Peyer's patch (tissue), 4 donors: ENCODE measurements at regions not wholly inside any gene's neighbourhood (a gene's known extent, or its start where the extent isn't known, plus 50 kb on each side); places are given as distances from the start of the nearest gene placed in this dataset.
"Not testable (repeated sequence)": the region's sequence is repeated elsewhere in the genome, so short reads cannot be mapped to it uniquely, and the experiment has no call there.

Experiments
- DNase-seq, 3 donors: peaks; one replicate each; pipeline ENCODE4 v3.0.0-alpha.2; 2017 to 2019
- H3K27ac ChIP-seq, 4 donors: fragments of 200-600 bp; sonication (generic); one replicate each; pipeline ENCODE4 v1.5.1; 2016 to 2019
- H3K27me3 ChIP-seq, 2 donors: fragments of 200-600 bp; sonication (generic); one replicate each; pipeline ENCODE4 v1.5.1; 2019
- H3K36me3 ChIP-seq, 3 donors: fragments of 200-600 bp; sonication (generic); one replicate each; pipeline ENCODE4 v1.5.1; 2016 to 2019
- H3K4me1 ChIP-seq, 4 donors: fragments of 200-600 bp; sonication (generic); one replicate each; pipeline ENCODE4 v1.5.1; 2016 to 2019
- H3K4me3 ChIP-seq, 4 donors: fragments of 200-600 bp; sonication (generic); 1 replicate in 3 of 4; 2 replicates in 1 of 4; pipeline ENCODE4 v1.5.1; 2016 to 2019; ENCODE audit warnings: mild to moderate bottlenecking in 1 of 4
- H3K9me3 ChIP-seq, 4 donors: fragments of 200-600 bp; sonication (generic); one replicate each; pipeline ENCODE4 v1.5.1; 2016 to 2019; ENCODE audit warnings: mild to moderate bottlenecking in 1 of 4
- POLR2A ChIP-seq, 2 donors: fragments of 450-650 bp; IDR thresholded peaks; one replicate each; pipeline ENCODE4 v1.5.1; 2017; ENCODE audit warnings: antibody characterized with exemption in 2 of 2, mild to moderate bottlenecking in 2 of 2, moderate library complexity in 2 of 2
- TF ChIP-seq, protein P1 (sequence below), 6 experiments: fragments of 450-650 bp in 4 of 6; fragments of 200-600 bp in 2 of 6; sonication (generic) in 1 of 6; IDR thresholded peaks; one replicate each; pipeline ENCODE4 v1.5.1; 2017 to 2019; ENCODE audit warnings: antibody characterized with exemption in 6 of 6, mild to moderate bottlenecking in 3 of 6, moderate library complexity in 1 of 6

- no peak overlapping the region for H3K4me3 ChIP-seq
- H3K36me3 ChIP-seq: no peaks in the 10 kb centered on the region
- no peak overlapping the region for H3K27ac ChIP-seq
- no peak for TF ChIP-seq POLR2A (IDR thresholded peaks at IDR 0.05)
- TF ChIP-seq, protein P1, sequence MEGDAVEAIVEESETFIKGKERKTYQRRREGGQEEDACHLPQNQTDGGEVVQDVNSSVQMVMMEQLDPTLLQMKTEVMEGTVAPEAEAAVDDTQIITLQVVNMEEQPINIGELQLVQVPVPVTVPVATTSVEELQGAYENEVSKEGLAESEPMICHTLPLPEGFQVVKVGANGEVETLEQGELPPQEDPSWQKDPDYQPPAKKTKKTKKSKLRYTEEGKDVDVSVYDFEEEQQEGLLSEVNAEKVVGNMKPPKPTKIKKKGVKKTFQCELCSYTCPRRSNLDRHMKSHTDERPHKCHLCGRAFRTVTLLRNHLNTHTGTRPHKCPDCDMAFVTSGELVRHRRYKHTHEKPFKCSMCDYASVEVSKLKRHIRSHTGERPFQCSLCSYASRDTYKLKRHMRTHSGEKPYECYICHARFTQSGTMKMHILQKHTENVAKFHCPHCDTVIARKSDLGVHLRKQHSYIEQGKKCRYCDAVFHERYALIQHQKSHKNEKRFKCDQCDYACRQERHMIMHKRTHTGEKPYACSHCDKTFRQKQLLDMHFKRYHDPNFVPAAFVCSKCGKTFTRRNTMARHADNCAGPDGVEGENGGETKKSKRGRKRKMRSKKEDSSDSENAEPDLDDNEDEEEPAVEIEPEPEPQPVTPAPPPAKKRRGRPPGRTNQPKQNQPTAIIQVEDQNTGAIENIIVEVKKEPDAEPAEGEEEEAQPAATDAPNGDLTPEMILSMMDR (IDR thresholded peaks at IDR 0.05): no peak
- H3K27me3 ChIP-seq: no peaks in the 10 kb centered on the region
- DNase-seq: no peak
- no peaks in the 10 kb centered on the region for H3K9me3 ChIP-seq
- H3K4me1 ChIP-seq: no peaks in the 10 kb centered on the region
Measured at GRCh38 chr4:77443941-77444340, 161.7 kb upstream of the CXCL13 start.

DNA sequence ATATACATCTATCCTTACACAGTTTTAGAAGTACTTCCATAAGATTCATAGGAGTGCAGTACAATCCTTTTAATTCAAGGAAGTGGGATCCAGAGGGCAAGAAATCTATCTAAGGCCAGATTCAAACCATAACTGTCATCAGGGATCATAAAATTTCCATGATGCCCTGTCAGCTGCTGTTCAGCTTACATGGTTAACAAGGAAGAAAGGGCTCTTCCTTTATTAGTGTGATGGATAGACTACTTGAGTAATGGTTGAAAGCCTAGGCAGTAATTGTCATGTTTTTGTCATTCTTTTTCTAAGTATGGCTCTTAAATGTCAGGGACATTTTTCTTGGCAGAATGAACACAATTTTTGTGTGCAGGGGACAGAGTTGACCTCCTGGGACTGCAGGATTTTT is 159.8 kb upstream of the CXCL13 start:
- Histone ChIP-seq H3K27ac (no peak overlapping the region), H3K36me3 (no peaks in the 10 kb centered on the region), H3K4me3 (no peak overlapping the region), H3K9me3 (no peaks in the 10 kb centered on the region), H3K4me1 (no peaks in the 10 kb centered on the region), H3K27me3 (no peaks in the 10 kb centered on the region)
- no peak for DNase-seq
- TF ChIP-seq, protein P1 (IDR thresholded peaks at IDR 0.05): no peak
- TF ChIP-seq POLR2A (IDR thresholded peaks at IDR 0.05): no peak

DNA sequence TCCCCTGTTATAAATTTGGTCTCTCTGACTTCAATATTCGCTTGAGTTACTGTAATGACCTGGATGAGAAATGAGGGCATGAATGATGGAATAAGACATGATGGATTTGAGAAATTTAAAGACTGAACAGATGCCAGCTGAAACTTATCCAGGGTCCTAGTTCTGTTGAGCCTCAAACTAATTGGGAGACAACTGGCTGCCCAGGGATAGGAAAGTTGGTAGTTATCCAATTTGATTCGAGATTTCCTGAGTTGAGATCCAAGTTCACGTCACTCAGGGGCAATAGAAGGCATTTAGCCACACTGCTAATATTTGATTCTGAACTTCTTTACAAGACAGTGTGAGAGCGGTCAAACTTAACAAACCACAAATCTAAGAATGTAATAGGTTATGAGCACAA is 159.0 kb upstream of the CXCL13 start:
- H3K4me1 ChIP-seq: no peaks in the 10 kb centered on the region
- H3K27ac ChIP-seq: no peak overlapping the region
- TF ChIP-seq POLR2A (IDR thresholded peaks at IDR 0.05): no peak
- TF ChIP-seq, protein P1 (IDR thresholded peaks at IDR 0.05): no peak

GRCh38 chr4:77449171-77449570 is 156.4 kb upstream of the CXCL13 start:
- H3K4me3 ChIP-seq: no peak overlapping the region
- no peaks in the 10 kb centered on the region for H3K4me1 ChIP-seq
- no peak overlapping the region for H3K27ac ChIP-seq
- no peaks in the 10 kb centered on the region for H3K36me3 ChIP-seq
- H3K9me3 ChIP-seq: no peaks in the 10 kb centered on the region
- H3K27me3 ChIP-seq: no peaks in the 10 kb centered on the region
- TF ChIP-seq, protein P1 (IDR thresholded peaks at IDR 0.05): no peak
- no peak for TF ChIP-seq POLR2A (IDR thresholded peaks at IDR 0.05)
- DNase-seq: no peak

More for the DNA sequence above, 159.0 kb upstream of the CXCL13 start:
- H3K9me3 ChIP-seq: no peaks in the 10 kb centered on the region
- no peaks in the 10 kb centered on the region for H3K36me3 ChIP-seq
- H3K4me3 ChIP-seq: no peak overlapping the region
- H3K27me3 ChIP-seq: no peaks in the 10 kb centered on the region
- DNase-seq: no peak

GRCh38 chr4:77450006-77450405 is 155.6 kb upstream of the CXCL13 start:
- Histone ChIP-seq H3K4me1 (no peaks in the 10 kb centered on the region), H3K36me3 (no peaks in the 10 kb centered on the region), H3K27me3 (no peaks in the 10 kb centered on the region), H3K9me3 (no peaks in the 10 kb centered on the region), H3K4me3 (no peak overlapping the region), H3K27ac (no peak overlapping the region)
- no peak for TF ChIP-seq POLR2A (IDR thresholded peaks at IDR 0.05)
- TF ChIP-seq, protein P1 (IDR thresholded peaks at IDR 0.05): no peak
- DNase-seq: no peak

DNA sequence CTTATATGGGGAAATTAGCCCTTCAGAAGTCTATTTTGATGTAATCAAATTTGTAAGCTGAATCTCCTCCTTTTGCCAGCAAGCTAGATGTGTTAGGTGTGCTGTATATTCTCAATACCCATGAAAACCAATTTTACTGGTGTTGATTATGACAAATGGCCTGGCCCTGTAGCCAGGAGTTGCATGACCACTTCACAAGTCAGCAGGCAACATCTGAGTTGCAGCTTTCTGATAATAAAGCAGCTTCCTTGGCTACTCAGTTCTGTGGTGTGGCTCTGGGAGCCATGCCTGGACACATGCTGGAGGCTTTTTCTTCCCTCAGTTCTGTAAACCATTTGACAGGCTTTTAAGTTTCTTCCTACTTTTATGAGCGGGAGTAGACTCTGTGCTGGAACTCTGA is 154.1 kb upstream of the CXCL13 start:
- Histone ChIP-seq H3K36me3 (no peaks in the 10 kb centered on the region), H3K9me3 (no peaks in the 10 kb centered on the region), H3K27ac (no peak overlapping the region), H3K4me3 (no peak overlapping the region), H3K27me3 (no peaks in the 10 kb centered on the region), H3K4me1 (no peaks in the 10 kb centered on the region)
- DNase-seq: no peak
- TF ChIP-seq, protein P1 (IDR thresholded peaks at IDR 0.05): no peak
- TF ChIP-seq POLR2A (IDR thresholded peaks at IDR 0.05): no peak

DNA sequence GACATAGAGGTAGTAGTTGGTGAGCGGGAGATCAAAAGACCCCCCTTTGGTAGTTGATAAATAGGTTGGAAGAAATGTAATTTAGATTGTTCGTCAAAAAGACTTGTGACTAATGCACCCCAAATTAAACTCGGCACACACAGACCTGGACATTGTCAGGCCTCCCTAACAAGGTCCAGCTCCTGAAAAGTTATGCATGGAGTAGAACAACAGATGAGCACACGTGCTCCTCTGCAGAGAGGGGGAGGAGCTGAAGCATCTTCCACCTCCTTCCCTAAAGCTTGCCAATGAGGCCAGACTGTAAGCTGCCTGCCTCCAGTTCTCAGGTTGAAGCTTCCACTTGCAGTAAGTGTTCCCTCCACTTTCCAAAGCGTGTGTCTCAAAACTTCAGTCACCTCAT is 153.5 kb upstream of the CXCL13 start:
- not testable (repeated sequence) for H3K4me3 ChIP-seq, H3K9me3 ChIP-seq, H3K4me1 ChIP-seq, H3K36me3 ChIP-seq, H3K27me3 ChIP-seq, H3K27ac ChIP-seq, DNase-seq
